CD8-positive, alpha-beta memory T cell (primary cell): ENCODE measurements at regions not wholly inside any gene's neighbourhood (a gene's known extent, or its start where the extent isn't known, plus 50 kb on each side); places are given as distances from the start of the nearest gene placed in this dataset.

Source experiments
- CTCF ChIA-PET: fragments of 350-600 bp; sonication (Branson Sonifier 250); formaldehyde crosslinking; loops from one replicate; lab custom pipeline; 2021; ENCODE audit warnings: antibody characterized with exemption; lab: Charles Lee
- POLR2A ChIA-PET: fragments of 350-600 bp; sonication (Branson Sonifier 250); formaldehyde crosslinking; loops from one replicate; lab custom pipeline; 2021; ENCODE audit warnings: antibody characterized with exemption; lab: Charles Lee
- DNase-seq, 5 donors: peaks; one replicate each; pipeline versions ENCODE4 v3.0.0 to v3.0.0-alpha.2; 2020 to 2022; ENCODE audit warnings: mixed read lengths in 1 of 5
- H3K27ac ChIP-seq: one replicate; pipeline ENCODE4 v1.7.0; 2013; ENCODE audit warnings: low read depth, mild to moderate bottlenecking, low read length, moderate library complexity
- H3K27me3 ChIP-seq: 2 replicates; pipeline ENCODE4 v1.7.0; 2013; ENCODE audit warnings: low read length, mild to moderate bottlenecking; ENCODE audit not compliant: insufficient read depth, poor library complexity, severe bottlenecking
- H3K36me3 ChIP-seq: 2 replicates; pipeline ENCODE4 v1.7.0; 2013; ENCODE audit warnings: mild to moderate bottlenecking, low read length, moderate library complexity; ENCODE audit not compliant: insufficient read depth
- H3K4me1 ChIP-seq: 2 replicates; pipeline ENCODE4 v1.7.0; 2013; ENCODE audit warnings: mild to moderate bottlenecking, low read length, moderate library complexity; ENCODE audit not compliant: insufficient read depth
- H3K4me3 ChIP-seq: 2 replicates; pipeline ENCODE4 v1.7.0; 2013; ENCODE audit warnings: mild to moderate bottlenecking, low read length
- H3K9me3 ChIP-seq: 2 replicates; pipeline ENCODE4 v1.7.0; 2013; ENCODE audit warnings: mild to moderate bottlenecking, low read length
- H3K27ac Mint-ChIP-seq, 8 donors: one replicate each; pipeline ENCODE4 v1.8.0; 2020 to 2021; ENCODE audit warnings: mixed read lengths in 8 of 8, mild to moderate bottlenecking in 6 of 8, inconsistent platforms in 3 of 8, moderate library complexity in 3 of 8
- H3K27me3 Mint-ChIP-seq, 2 donors: one replicate each; pipeline ENCODE4 v1.8.0; 2020 to 2021; ENCODE audit warnings: mixed read lengths in 2 of 2, mild to moderate bottlenecking in 1 of 2, moderate library complexity in 1 of 2
- H3K36me3 Mint-ChIP-seq, 3 donors: one replicate each; pipeline ENCODE4 v1.8.0; 2020 to 2021; ENCODE audit warnings: mixed read lengths in 3 of 3, inconsistent platforms in 1 of 3, mild to moderate bottlenecking in 1 of 3
- H3K4me1 Mint-ChIP-seq, 3 donors: one replicate each; pipeline ENCODE4 v1.8.0; 2020 to 2021; ENCODE audit warnings: mixed read lengths in 3 of 3, inconsistent platforms in 1 of 3, mild to moderate bottlenecking in 1 of 3
- H3K4me3 Mint-ChIP-seq, 7 donors: one replicate each; pipeline ENCODE4 v1.8.0; 2020 to 2021; ENCODE audit warnings: mixed read lengths in 7 of 7, mild to moderate bottlenecking in 6 of 7, moderate library complexity in 4 of 7, inconsistent platforms in 2 of 7
- H3K9me3 Mint-ChIP-seq, 5 donors: one replicate each; pipeline ENCODE4 v1.8.0; 2020 to 2022; ENCODE audit warnings: mixed read lengths in 5 of 5, mild to moderate bottlenecking in 3 of 5, moderate library complexity in 2 of 5, inconsistent platforms in 1 of 5

- ChIA-PET POLR2A (no interaction called here), CTCF (no interaction called here)
- no peaks in the 10 kb centered on the region for H3K36me3 ChIP-seq
- Mint-ChIP-seq H3K27ac (no peak overlapping the region), H3K4me1 (no peaks in the 10 kb centered on the region), H3K36me3 (no peaks in the 10 kb centered on the region), H3K27me3 (no peaks in the 10 kb centered on the region), H3K4me3 (no peak overlapping the region), H3K9me3 (peaks cover 0 to 4% (median 2%) of the 10 kb centered on the region in 5 donors)
- no peak overlapping the region for H3K4me3 ChIP-seq
- DNase-seq = no peak
- H3K27me3 ChIP-seq = no peaks in the 10 kb centered on the region
- no peaks in the 10 kb centered on the region for H3K9me3 ChIP-seq
- H3K4me1 ChIP-seq = no peaks in the 10 kb centered on the region
- H3K27ac ChIP-seq = no peak overlapping the region
Observed at GRCh38 chrX:25534091-25534490, 518.3 kb upstream of the ARX start.

- Histone ChIP-seq H3K9me3 (no peaks in the 10 kb centered on the region), H3K36me3 (no peaks in the 10 kb centered on the region), H3K4me1 (no peaks in the 10 kb centered on the region), H3K27me3 (no peaks in the 10 kb centered on the region), H3K4me3 (no peak overlapping the region), H3K27ac (no peak overlapping the region)
- no peak overlapping the region for H3K27ac Mint-ChIP-seq
- no peak overlapping the region for H3K4me3 Mint-ChIP-seq
- H3K9me3 Mint-ChIP-seq = peaks cover 0 to 4% (median 2%) of the 10 kb centered on the region in 5 donors
- ChIA-PET CTCF (no interaction called here), POLR2A (no interaction called here)
- H3K36me3 Mint-ChIP-seq = no peaks in the 10 kb centered on the region
- DNase-seq = no peak
- H3K4me1 Mint-ChIP-seq = no peaks in the 10 kb centered on the region
- H3K27me3 Mint-ChIP-seq = no peaks in the 10 kb centered on the region
Observed at GRCh38 chrX:25536307-25536970, 520.7 kb upstream of the ARX start.

- Mint-ChIP-seq H3K4me1 (no peaks in the 10 kb centered on the region), H3K27ac (no peak overlapping the region), H3K9me3 (peaks cover 0 to 5% (median 3%) of the 10 kb centered on the region in 5 donors), H3K36me3 (no peaks in the 10 kb centered on the region), H3K4me3 (no peak overlapping the region), H3K27me3 (no peaks in the 10 kb centered on the region)
- Histone ChIP-seq H3K4me3 (no peak overlapping the region), H3K27me3 (no peaks in the 10 kb centered on the region), H3K27ac (no peak overlapping the region), H3K9me3 (no peaks in the 10 kb centered on the region), H3K4me1 (no peaks in the 10 kb centered on the region), H3K36me3 (no peaks in the 10 kb centered on the region)
- CTCF ChIA-PET = no interaction called here
- POLR2A ChIA-PET = no interaction called here
- no peak for DNase-seq
Observed at GRCh38 chrX:25537699-25538098, 521.9 kb upstream of the ARX start.

GRCh38 chrX:25544641-25545040 lies 528.9 kb upstream of the ARX start:
- Mint-ChIP-seq H3K27me3 (no peaks in the 10 kb centered on the region), H3K36me3 (no peaks in the 10 kb centered on the region), H3K4me3 (no peak overlapping the region), H3K9me3 (peaks cover 0 to 4% (median 2%) of the 10 kb centered on the region in 5 donors), H3K4me1 (no peaks in the 10 kb centered on the region), H3K27ac (no peak overlapping the region)
- DNase-seq = no peak
- ChIA-PET CTCF (no interaction called here), POLR2A (no interaction called here)
- Histone ChIP-seq H3K36me3 (no peaks in the 10 kb centered on the region), H3K27me3 (no peaks in the 10 kb centered on the region), H3K4me3 (no peak overlapping the region), H3K9me3 (no peaks in the 10 kb centered on the region), H3K27ac (no peak overlapping the region), H3K4me1 (no peaks in the 10 kb centered on the region)

GRCh38 chrX:25548811-25549210 lies 533.0 kb upstream of the ARX start:
- no peaks in the 10 kb centered on the region for H3K36me3 ChIP-seq
- Mint-ChIP-seq H3K27ac (no peak overlapping the region), H3K36me3 (no peaks in the 10 kb centered on the region), H3K27me3 (no peaks in the 10 kb centered on the region), H3K4me1 (no peaks in the 10 kb centered on the region), H3K4me3 (no peak overlapping the region), H3K9me3 (peaks cover 0 to 5% (median 0%) of the 10 kb centered on the region in 5 donors)
- no peak overlapping the region for H3K4me3 ChIP-seq
- H3K27me3 ChIP-seq = no peaks in the 10 kb centered on the region
- no peak for DNase-seq
- no peak overlapping the region for H3K27ac ChIP-seq
- POLR2A ChIA-PET = no interaction called here
- no peaks in the 10 kb centered on the region for H3K9me3 ChIP-seq
- no peaks in the 10 kb centered on the region for H3K4me1 ChIP-seq
- CTCF ChIA-PET = no interaction called here

- Histone ChIP-seq H3K4me3 (no peak overlapping the region), H3K9me3 (no peaks in the 10 kb centered on the region), H3K27ac (no peak overlapping the region), H3K36me3 (no peaks in the 10 kb centered on the region), H3K4me1 (no peaks in the 10 kb centered on the region), H3K27me3 (no peaks in the 10 kb centered on the region)
- Mint-ChIP-seq H3K27ac (no peak overlapping the region), H3K4me3 (no peak overlapping the region), H3K4me1 (no peaks in the 10 kb centered on the region), H3K27me3 (peaks cover 0 to 2% of the 10 kb centered on the region in 2 donors), H3K9me3 (peaks cover 0 to 2% (median 0%) of the 10 kb centered on the region in 5 donors), H3K36me3 (no peaks in the 10 kb centered on the region)
- no peak for DNase-seq
- ChIA-PET POLR2A (no interaction called here), CTCF (no interaction called here)
Observed at GRCh38 chrX:25555521-25555920, 539.8 kb upstream of the ARX start.

- H3K4me1 ChIP-seq = no peaks in the 10 kb centered on the region
- H3K4me3 ChIP-seq = no peak overlapping the region
- CTCF ChIA-PET = no interaction called here
- H3K9me3 ChIP-seq = no peaks in the 10 kb centered on the region
- H3K27me3 ChIP-seq = no peaks in the 10 kb centered on the region
- H3K36me3 ChIP-seq = no peaks in the 10 kb centered on the region
- no peak overlapping the region for H3K27ac ChIP-seq
- Mint-ChIP-seq H3K27ac (no peak overlapping the region), H3K4me1 (no peaks in the 10 kb centered on the region), H3K9me3 (peaks cover 0 to 3% (median 0%) of the 10 kb centered on the region in 5 donors), H3K36me3 (no peaks in the 10 kb centered on the region), H3K27me3 (peaks cover 0 to 2% of the 10 kb centered on the region in 2 donors), H3K4me3 (no peak overlapping the region)
- DNase-seq = no peak
- POLR2A ChIA-PET = no interaction called here
Observed at GRCh38 chrX:25558137-25558536, 542.4 kb upstream of the ARX start.

GRCh38 chrX:25561190-25561589 lies 545.4 kb upstream of the ARX start:
- Mint-ChIP-seq H3K4me1 (no peaks in the 10 kb centered on the region), H3K9me3 (peaks cover 0 to 5% (median 2%) of the 10 kb centered on the region in 5 donors), H3K36me3 (no peaks in the 10 kb centered on the region), H3K27ac (no peak overlapping the region), H3K4me3 (no peak overlapping the region), H3K27me3 (peaks cover 0 to 2% of the 10 kb centered on the region in 2 donors)
- Histone ChIP-seq H3K4me1 (no peaks in the 10 kb centered on the region), H3K4me3 (no peak overlapping the region), H3K27me3 (no peaks in the 10 kb centered on the region), H3K36me3 (no peaks in the 10 kb centered on the region), H3K9me3 (no peaks in the 10 kb centered on the region), H3K27ac (no peak overlapping the region)
- no peak for DNase-seq
- ChIA-PET POLR2A (no interaction called here), CTCF (no interaction called here)
